GM19455 (cell line): ENCODE measurements at regions not wholly inside any gene's neighbourhood (a gene's known extent, or its start where the extent isn't known, plus 50 kb on each side); places are given as distances from the start of the nearest gene placed in this dataset.

Source experiments
- ATAC-seq: cut with Tn5 transposase; IDR thresholded peaks from one replicate; pipeline ENCODE4 v1.9.1; 2021; ENCODE audit not compliant: unreplicated experiment

DNA sequence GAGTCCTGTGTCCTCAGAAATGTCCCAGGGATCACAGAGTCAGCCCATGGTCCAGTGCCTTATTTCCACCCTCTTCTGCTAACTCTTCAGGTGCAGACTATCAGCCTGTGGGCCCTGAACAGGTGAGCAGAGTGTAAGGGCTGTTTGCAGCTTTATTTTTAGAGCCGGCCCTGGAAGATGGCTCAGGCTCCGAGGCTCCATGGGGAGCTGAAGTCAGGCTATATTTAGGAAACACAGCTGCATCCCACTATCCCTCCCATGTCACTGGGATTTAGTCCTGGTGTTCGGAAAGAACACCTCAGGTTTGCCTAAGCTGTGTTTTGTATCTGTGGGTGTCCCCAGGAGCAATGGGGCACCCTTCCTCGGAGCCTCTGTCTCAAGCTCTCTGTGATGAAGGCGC is 126.9 kb downstream of the RPS24 start:
- ATAC-seq, result no peak

DNA sequence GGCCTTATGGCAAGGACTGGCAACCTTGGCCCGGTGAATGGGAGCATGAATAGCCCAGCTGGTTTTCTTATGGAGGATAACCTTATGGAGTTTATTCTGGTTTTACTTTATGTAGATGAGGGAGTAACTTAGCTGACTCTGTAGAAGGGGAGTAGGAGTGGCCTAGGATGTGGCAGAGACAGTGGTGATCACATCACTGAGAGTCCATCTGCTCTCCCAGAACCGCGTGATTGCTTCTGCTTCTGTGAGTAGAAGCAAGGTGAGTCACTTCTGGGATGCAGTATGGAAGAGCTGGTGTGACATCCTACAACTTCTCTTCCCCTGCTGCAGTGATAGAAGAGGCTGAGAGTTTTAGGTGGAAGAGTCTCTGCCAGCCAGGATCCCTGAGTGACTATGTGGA is 129.2 kb downstream of the RPS24 start:
- ATAC-seq, result no peak

DNA sequence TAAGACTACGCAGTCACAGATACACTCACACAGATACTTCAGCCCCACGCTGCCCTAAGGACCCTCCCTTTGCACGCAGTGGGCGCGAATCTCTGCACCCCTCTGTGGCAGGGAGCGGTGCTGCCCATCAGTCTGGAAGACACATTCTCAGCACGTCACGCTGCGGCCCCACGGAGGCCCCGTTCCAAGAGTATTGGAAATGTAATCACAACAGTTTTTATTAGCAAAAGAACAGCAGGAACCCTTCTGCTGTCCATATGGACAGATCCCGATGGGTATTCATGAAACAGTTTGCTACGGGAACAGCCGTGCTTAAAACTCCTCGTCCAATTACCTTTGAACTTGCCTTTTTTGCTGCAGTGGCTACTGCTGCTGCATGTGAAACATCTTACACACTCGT is 131.0 kb downstream of the RPS24 start:
- no peak for ATAC-seq

GRCh38 chr10:78165172-78165571 is 131.5 kb downstream of the RPS24 start:
- no peak for ATAC-seq

GRCh38 chr10:78165617-78166016 is 132.0 kb downstream of the RPS24 start:
- no peak for ATAC-seq

DNA sequence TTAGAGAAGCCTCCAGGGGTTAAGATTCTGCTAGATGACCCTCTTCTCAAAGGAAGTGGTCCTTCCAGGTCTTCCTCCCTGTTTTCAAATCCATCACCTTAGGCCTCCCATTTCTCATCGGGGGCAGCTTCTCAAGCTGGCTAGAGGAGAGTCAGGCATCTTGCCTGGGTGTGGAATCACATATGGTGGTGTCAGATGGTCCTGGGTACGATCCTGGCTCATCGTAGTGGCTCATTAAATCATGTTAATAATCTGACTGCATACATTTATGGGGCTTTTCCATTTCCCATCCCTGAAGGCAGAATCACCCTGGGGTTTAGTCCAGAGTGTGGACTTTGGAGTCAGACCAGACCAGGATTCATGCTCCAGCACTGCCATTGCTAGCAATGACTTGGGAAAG is 132.6 kb downstream of the RPS24 start:
- ATAC-seq, result no peak

DNA sequence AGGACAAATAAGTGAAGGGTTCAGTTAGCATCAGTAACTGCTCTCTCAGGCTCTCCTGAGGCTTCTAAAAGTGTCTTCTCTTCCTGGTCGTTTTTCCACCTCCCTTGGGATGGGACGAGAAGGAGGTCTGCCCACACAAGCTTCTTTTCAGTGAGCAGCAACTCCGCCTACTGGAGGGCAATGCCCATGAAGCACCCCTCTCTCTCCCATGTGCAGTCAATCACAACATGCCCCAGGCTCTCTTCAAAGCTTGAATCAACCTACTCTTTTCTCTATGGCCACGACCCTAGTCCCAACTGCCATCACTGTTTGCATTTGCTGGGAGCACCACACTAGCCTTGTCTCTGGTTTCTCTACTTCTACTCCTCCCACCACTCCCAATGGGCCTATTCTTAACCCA is 135.6 kb downstream of the RPS24 start:
- ATAC-seq, result no peak

GRCh38 chr10:78170026-78170475 is 136.4 kb downstream of the RPS24 start:
- ATAC-seq, result no peak

DNA sequence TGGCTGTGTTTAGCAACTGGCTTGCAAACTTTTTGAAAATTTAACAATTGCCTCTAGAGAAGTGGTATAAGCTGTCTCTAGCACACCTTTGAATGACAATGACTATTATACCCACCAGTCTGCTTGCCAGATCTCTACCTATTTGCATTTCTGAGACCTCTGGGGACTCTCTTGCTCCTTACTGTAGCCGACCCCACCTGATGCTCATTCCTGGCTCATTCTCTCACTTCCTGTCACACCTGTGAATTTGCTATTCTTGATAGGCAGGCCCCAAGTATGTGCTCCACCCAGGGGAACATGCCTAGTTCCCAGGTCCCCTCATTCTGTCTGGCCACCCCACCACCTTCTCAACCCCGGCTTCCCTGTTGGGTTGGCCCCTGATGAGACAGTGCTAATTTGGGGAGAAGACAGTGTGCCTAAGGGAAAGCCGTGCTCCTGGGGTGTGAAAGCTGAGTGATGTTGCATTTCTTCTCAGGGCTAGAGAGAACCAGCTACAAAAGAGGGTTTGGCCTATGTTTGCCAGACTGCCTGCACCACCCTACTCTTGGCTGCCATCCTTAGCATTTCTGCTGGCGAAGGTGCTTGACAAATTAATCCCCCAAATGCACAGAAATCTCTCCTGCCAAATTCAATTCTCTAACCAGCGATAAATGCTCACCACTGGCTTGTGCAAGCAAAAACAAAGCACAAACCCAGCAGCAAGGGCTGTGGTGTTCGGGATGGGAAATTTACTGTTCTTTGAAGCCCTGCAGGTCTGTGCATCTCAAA is 138.2 kb downstream of the RPS24 start:
- no peak for ATAC-seq

- ATAC-seq, result no peak
Observed at GRCh38 chr10:78173360-78174015, 139.8 kb downstream of the RPS24 start.

- no peak for ATAC-seq
Observed at GRCh38 chr10:78175444-78176015, 141.9 kb downstream of the RPS24 start.

DNA sequence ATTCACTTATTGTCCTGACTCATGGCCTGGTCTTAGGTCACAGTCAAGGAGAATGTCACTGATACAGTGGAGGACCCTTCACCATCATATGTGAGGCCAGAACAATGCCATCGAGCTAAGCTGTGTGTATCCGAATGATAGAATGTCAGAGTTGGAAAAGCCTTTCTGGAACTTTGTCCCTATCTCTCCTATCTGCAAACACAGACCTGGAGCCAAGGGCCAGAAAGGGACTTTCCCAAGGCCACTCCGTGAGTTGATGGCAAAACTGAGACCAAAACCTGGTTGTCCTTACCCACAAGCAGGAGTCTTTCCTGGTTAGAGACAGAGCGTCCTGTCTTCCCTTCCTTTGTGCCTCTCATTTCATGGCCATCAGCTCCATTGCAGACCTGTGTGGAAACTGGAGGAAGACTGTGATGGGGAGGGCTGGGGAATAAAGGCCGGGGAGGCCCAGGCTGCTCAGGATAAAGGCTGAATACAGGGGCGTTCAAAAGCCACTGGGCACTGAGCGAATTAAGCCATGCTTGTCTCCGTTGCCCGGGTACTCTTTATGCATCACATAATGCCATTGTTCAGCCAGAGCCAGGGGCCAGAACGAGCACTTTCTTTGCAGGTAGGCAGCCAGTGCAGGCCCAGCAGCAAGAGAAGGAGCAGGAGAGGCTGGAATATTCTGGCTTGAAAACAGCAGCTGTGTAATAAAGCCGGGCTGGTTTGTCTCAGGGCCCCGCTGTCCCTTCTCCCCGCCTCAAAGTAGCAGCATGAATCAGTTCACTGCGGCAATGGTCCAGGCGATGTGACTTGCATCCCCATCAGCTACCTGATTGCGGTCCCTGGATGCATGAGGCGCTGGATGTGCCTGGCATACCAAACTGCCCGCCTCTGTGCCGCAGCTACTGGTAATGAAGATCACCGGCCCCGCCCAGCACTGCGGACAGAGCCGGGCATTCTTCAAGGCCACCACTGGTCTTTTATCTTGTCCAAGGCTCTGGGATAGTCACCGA is 143.0 kb downstream of the RPS24 start:
- no peak for ATAC-seq

GRCh38 chr10:78177491-78178185 is 144.0 kb downstream of the RPS24 start:
- no peak for ATAC-seq

DNA sequence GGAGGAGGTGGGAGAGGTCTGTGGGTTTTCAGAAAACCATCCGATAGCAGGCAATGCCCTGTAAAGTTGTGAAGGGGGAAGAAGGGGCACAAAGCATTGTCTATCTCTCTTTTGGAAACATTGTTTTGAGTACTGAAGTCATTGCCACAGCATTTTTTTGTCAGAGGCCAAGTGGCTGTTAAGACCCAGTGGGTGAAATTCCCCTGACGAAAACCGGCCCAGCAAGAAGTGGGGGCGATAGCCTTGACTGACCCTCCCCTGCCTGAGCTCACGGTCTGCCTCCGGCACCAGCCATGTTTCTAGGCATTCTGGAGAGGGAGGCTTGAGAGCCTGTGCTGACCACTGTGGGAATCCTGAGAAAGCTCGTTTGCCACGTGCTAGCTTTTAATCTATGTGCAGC is 144.7 kb downstream of the RPS24 start:
- ATAC-seq, result no peak

DNA sequence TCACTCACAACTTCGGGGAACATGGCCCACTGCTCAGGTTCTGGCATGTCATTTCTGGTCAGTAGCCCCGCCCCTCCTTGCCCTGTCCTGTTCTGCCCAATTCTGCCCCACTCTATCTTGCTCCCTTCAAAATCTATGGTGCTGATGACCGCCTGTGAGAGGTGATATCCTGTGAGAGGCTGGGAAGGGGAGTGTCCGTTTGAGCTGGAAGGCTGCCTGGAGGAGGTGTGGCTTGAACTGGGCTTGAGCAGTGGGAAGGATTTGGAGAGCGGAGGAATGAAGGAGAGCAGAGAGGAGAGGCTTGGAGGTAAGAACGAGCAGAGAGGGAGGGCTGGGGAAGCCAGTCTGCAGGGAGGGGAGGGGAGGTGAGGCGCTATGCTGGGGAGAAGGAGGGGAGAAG is 145.3 kb downstream of the RPS24 start:
- no peak for ATAC-seq

DNA sequence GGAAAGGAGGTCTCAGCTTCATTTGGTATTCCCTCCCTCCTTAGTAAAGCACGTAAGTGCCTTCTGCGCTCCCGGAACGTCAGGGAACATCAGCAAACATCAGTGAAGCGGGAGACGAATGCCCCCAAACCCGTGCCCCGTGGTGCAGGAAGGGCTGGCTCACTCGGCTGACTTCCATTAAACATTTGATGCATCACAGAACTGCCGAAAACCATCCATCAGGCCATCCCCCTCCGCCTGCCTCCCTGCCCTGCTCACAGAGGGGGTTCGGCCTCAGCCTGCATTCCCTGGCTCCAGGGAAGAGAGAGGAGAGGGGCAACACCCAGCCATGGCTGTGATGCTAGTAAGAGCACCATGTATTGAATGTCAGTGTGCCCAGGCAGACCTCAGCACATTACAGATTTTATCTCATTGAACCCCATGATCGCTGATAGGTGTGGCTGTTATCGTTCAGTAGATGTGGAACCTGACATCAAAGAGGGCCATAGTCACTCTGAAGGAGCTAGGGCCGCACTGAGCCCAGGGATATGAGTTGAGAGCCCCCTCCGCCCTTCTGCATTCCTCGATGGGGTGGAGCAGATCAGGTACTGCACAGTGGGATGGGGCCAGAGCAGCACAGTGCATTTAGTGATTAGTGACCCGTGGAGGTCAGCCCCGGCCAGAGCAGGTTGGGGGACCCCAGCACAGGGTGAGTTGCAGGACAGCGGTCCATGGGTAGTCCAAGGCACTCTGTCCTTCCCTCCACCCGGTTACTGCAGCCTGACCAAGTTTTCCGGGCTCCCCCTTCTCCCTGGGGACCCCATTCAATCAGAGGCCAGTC is 146.4 kb downstream of the RPS24 start:
- no peak for ATAC-seq

- ATAC-seq, result no peak
Observed at GRCh38 chr10:78181381-78182055, 147.9 kb downstream of the RPS24 start.

GRCh38 chr10:78182841-78183240 is 149.2 kb downstream of the RPS24 start:
- no peak for ATAC-seq
